ENCODE measurements at regions not wholly inside any gene's neighbourhood (a gene's known extent, or its start where the extent isn't known, plus 50 kb on each side); places are given as distances from the start of the nearest gene placed in this dataset.

DNA sequence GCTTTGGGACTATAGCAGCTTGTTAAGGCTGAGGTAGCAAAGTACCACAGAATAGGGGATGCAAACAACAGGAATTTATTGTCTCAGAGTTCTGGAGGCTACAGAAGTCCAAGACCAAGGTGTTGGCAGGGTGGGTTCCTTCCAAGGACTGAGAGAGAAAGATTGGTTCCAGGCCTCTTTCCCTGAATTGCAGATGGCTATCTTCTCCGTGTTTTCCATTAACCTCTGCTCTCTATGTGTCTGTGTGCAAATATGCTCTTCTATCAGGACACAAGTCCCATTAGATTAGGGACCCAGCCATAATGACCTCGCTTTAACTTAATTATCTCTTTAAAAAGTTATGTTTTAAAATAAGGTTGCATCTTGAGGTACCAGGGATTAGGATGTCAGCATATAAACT, 1732.9 kb upstream of the SLC10A2 start:
- DNase-seq (ENCODE audit: low read depth, low spot score) = no peak

DNA sequence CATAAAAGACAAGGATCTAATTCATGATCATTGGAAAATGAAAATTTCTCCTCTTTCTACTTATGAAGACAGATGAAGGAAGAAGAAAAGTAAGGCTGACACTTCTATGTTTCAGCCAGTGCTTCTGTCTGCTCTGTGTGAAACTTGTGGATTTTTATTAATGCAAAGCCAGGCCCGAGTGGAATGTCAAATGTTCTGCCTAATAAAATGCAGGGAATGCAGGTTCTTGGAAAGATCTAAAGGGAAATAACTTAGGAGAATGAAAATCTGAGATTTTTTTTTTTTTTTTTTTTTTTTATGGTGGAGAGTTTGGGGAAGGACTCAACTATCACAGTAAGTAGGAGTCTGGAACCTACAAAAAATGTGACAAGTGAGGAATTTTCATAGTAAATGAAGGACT, 1732.3 kb upstream of the SLC10A2 start:
- DNase-seq (ENCODE audit: low read depth, low spot score) = peak; percentile 15

GRCh38 chr13:104796581-104796980, 1730.4 kb upstream of the SLC10A2 start:
- peak; percentile 36 for DNase-seq (ENCODE audit: low read depth, low spot score)

DNA sequence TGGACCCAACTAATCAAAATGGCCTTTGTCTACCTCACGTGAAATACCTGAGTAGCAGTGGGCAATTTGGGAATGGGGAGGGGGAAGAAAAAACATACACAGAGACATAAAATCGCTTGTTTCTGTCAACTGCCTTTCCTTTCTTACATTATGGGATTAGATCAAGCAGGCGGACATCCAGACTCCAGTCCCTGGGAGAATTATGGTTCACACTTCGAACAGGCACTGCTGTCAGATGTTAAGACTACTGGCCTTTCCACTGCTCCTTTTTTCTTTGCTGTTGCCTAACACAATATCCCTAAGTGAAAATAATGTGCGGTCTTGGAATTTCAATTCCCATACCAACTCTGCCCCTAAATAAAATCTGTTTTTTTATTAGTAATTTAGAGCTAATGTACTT, 1719.7 kb upstream of the SLC10A2 start:
- no peak for DNase-seq (ENCODE audit: low read depth, low spot score)

DNA sequence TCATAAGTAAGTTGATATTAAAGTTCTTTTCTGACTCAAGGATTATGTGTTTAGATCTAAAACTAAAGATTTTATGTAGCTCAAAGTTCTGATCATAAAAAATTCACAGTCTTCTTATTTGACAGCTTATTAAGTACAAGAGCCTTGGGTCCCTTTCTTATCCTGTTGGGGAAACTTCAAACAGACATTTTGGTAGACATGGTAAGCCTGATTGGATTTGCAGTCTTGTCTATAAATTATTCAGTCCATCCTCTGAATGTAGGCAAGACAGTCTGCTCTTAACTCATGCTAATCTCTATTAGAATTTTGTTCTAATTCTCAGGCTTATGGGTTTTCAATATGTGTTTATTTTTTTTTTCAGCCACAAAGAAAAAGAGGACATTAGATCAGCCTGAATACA, 1718.7 kb upstream of the SLC10A2 start:
- DNase-seq (ENCODE audit: low read depth, low spot score) = no peak

GRCh38 chr13:104782741-104783140, 1716.5 kb upstream of the SLC10A2 start:
- no peak for DNase-seq (ENCODE audit: low read depth, low spot score)

DNA sequence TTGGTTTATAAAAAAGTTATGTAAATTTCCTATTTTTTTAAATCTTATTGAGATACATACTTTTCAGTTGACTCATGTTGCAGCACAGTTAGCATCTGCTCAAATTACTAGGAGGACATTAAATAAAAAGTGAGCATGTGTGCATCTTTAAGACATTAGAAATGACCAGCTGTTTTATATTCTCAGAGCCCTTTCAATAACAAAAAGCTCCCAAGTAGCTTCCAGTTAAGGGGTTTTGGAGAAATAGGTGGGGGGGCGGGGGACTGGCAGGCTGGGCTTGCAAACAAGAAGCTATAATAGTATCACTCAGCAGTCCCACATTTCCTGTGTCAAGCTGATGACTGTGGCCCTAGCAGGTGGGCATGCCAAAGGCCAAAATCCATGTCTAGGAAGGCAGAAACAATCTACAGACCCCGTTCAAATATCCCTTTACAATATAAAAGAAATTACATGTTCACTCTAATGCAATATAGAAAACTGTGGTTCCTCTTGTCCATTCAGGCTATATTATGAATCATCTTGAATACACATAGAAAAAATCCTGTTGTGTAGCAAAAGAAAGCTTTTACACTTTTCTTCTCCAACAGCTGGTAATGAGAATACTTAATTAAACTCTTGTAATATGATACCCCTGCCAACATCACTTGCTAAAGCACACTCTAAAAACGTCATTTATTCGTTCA, 1713.2 kb upstream of the SLC10A2 start:
- peak; percentile 32 for DNase-seq (ENCODE audit: low read depth, low spot score)

DNA sequence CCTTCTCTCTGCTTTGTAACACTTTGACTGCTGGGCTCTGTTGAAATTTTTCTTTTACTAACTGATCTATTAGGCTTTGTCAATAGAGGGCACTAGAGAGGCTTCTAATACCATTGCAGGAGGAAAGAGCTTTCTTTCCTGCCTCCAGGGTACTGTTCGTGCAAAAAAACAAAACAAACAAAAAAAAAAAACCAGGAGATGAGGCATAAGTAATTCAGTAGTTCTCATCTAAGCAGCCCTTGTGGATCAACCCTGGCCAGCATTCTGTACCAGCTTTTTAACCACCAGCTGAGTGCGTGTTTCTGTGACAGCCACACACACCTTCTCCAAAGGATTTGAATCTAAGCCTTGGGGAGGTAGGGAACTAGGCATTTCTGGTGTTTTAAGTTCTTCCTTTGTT, 1707.6 kb upstream of the SLC10A2 start:
- DNase-seq (ENCODE audit: low read depth, low spot score) = peak; percentile 86

GRCh38 chr13:104769545-104769944, 1703.3 kb upstream of the SLC10A2 start:
- no peak for DNase-seq (ENCODE audit: low read depth, low spot score)

- DNase-seq (ENCODE audit: low read depth, low spot score) = no peak
Measured at GRCh38 chr13:104766319-104766718, 1700.1 kb upstream of the SLC10A2 start.

GRCh38 chr13:104764600-104764999, 1698.4 kb upstream of the SLC10A2 start:
- DNase-seq (ENCODE audit: low read depth, low spot score) = no peak

DNA sequence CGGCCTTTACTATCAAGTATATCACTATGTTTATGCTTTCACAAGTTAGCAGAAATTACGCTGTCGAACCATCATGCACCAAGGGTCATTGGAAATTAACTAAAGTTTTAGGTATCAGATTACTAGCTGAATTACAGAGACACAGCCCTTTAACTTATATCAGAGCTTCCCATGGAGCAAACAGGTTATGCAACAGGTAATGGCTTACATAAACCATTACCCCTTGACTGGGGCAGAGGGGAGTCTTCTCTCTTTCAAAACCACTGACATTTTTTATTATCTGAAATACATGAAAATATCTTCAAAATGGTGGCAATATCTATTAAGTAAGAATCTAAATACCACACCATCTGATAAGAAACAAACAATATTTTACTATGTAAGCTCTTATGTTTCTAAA, 1692.9 kb upstream of the SLC10A2 start:
- no peak for DNase-seq (ENCODE audit: low read depth, low spot score)

DNA sequence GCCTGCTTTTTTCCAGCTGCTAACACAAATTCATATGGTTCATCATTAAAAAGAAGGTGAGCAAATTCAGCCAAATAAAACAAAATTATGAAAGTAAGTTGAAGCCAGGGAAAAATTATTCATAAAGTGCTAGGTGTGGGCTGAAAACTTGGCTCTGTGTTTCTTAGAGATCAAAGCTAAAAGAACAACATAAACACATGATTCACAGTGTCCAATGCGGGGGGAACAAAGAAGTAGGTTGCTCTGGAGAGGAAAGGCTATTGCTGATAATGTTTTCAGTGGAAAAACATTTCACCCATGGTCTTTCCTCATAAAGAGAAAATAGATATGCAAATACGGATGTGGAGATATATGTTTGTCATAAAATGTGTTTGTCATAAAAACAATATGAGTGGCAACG, 1691.5 kb upstream of the SLC10A2 start:
- DNase-seq (ENCODE audit: low read depth, low spot score) = peak; percentile 58

- peak; percentile 61 for DNase-seq (ENCODE audit: low read depth, low spot score)
Measured at GRCh38 chr13:104750377-104750776, 1684.2 kb upstream of the SLC10A2 start.

DNA sequence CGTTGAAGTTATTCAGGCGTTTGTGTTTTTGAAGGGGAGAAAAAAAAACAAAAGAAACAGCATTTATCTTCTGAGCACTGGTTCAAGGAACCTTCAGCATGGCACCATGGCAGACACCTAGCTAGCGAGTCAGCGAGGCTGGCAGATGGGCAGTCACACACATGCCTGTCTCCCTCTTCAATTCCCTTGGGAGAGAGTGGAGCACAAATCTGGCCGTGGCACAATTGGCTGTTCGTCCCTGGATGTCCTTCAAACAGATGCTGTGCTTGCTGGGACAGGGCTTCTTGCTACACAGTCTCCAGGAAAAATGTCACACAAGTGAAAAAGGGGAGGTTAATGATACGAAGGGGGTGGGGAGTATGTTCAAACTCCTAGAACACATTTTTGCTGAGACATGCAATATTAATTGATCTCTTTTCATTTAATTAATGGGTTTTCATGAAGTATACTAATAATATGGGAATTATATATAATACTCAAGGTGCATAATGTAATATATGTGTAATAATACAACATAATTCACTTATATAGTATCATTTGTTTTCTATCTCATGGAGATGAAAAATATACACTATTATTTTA, 1674.5 kb upstream of the SLC10A2 start:
- no peak for DNase-seq (ENCODE audit: low read depth, low spot score)

DNA sequence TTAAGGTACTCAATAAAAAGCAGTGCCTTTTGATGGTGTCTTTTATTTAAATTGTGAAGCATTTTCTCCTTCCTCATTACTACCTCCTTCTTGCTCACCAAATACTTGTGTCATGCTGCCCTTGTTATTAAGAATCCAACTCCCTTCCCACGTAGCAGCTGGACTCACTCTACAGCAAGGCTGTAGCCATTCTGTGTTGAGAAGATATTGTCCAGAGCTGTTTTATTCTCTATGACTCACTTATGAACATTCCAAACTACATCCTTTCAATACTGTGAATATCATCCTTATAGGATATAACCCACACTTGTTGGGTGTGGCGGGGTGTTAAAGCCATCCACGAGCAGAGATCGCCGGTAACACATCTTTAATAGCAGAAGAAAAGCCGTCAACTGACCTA, 1671.5 kb upstream of the SLC10A2 start:
- no peak for DNase-seq (ENCODE audit: low read depth, low spot score)

DNA sequence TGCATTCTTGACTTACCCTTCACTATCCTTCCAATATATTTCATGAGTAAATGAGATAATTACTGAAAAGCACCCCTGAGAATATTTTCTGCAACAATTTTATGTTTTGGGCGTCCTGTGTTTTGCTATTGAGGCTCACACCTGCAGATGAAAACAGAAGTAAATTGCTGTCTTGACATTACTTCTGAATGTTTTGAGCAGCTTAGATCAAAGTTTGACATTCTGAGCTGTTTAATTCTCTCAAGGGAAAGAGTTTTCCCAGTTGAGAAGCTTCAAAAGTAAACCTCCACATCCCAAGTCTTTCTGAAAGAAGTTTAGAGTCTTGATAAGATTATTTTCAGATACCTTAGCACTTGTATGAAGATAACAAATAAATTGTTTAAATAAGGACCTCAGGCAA, 1667.2 kb upstream of the SLC10A2 start:
- DNase-seq (ENCODE audit: low read depth, low spot score) = no peak

GRCh38 chr13:104715111-104715510, 1648.9 kb upstream of the SLC10A2 start:
- DNase-seq (ENCODE audit: low read depth, low spot score) = no peak

- DNase-seq (ENCODE audit: low read depth, low spot score) = no peak
Measured at GRCh38 chr13:104705031-104705750, 1639.0 kb upstream of the SLC10A2 start.

- DNase-seq (ENCODE audit: low read depth, low spot score) = no peak
Measured at GRCh38 chr13:104701591-104701990, 1635.4 kb upstream of the SLC10A2 start.

DNA sequence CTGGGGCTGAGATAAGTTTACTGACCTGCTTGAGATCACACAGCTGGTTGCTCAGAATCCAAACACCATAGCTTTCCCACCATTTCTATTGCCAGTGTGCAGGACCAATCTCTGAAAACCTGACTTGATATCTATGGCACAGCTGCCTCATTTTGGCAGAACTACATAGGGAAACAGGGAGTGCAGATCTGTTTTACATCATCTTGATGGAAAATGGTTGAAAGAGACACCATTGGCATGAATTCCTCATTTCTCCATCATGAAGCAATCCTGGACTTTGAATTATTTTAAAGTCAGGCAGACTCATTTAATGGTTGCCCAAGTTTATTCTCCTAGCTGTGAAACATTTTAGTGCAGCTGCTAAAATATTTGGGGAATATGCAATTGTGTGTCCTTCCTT, 1628.2 kb upstream of the SLC10A2 start:
- DNase-seq (ENCODE audit: low read depth, low spot score) = no peak

DNA sequence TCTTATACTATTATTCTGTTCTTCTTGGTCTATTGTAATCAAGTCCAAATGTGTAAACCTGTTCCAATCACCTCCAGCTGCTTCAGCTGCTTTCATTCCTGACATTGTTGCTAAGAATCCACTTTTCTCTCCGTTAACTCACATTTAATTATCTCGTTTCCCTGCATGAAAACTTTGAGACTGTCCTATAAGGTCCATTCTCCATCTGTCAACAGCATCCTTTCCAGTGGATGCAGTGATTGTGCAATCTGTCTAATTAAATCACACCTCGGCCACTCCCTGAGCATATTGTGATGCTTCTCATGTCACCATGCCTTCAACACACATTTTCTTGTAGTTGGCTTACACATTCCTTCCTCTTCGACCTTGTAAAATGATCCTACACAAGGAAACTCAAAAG, 1626.9 kb upstream of the SLC10A2 start:
- DNase-seq (ENCODE audit: low read depth, low spot score) = no peak
